K562 (cell line): ENCODE measurements at regions not wholly inside any gene's neighbourhood (a gene's known extent, or its start where the extent isn't known, plus 50 kb on each side); places are given as distances from the start of the nearest gene placed in this dataset.
"Not testable (repeated sequence)": the region's sequence is repeated elsewhere in the genome, so short reads cannot be mapped to it uniquely, and the experiment has no call there.

Experiments
- ATAC-seq: fragments of 200-7000 bp; cut with Tn5 transposase; 3 replicates; pipeline ENCODE4 v1.9.1; 2020; ENCODE audit warnings: moderate library complexity
- BruUV-seq: library from RNA; stranded (reverse); fragments of 400-500 nt; replicated peaks from 2 replicates; lab custom pipeline; 2021; lab: Mats Ljungman, UMichigan
- CTCF ChIA-PET: fragments of 300-600 bp; formaldehyde crosslinking; extraction: SDS; loops from one replicate; lab custom pipeline; 2021; ENCODE audit warnings: low intra/inter-chr PET ratio; lab: Yijun Ruan, JAX
- POLR2A ChIA-PET: fragments of 300-600, 350-650 bp; sonication (Branson Sonifier 250); formaldehyde crosslinking; extraction: SDS; loops from one replicate; lab custom pipeline; 2021; ENCODE audit warnings: antibody characterized with exemption, inconsistent platforms; lab: Yijun Ruan, JAX
- DNase-seq, 4 experiments: peaks; one replicate each; pipeline versions ENCODE4 v3.0.0 to v3.0.0-alpha.2; 2011 to 2018; ENCODE audit warnings: low spot score in 3 of 4, mixed read lengths in 3 of 4; ENCODE audit errors: extremely low read depth in 1 of 4
- FAIRE-seq: peaks from 2 replicates; lab custom pipeline; 2011; peaks lifted over from hg19 to GRCh38; lab: Jason Lieb, UNC
- H2AFZ ChIP-seq: 2 replicates; pipeline ENCODE4 v1.6.0; 2011; ENCODE audit warnings: low read depth, low read length, control low read depth, inconsistent platforms
- H3K27ac ChIP-seq: fragments of 200-600 bp; 3 replicates; pipeline ENCODE4 v1.8.0; 2011; ENCODE audit warnings: low read depth, mild to moderate bottlenecking, control low read depth, inconsistent platforms, low read length, moderate library complexity, mixed read lengths; ENCODE audit errors: extremely low read depth
- H3K27me3 ChIP-seq, 2 experiments: fragments of 300-600 bp in 1 of 2; 2 replicates in 1 of 2; 3 replicates in 1 of 2; pipeline versions ENCODE4 v1.6.0 to v1.8.0; 2011; ENCODE audit warnings: inconsistent platforms in 2 of 2, low read length in 2 of 2, mild to moderate bottlenecking in 1 of 2, mixed read lengths in 1 of 2, moderate library complexity in 1 of 2; ENCODE audit not compliant: control insufficient read depth in 2 of 2, insufficient read depth in 2 of 2
- H3K36me3 ChIP-seq: fragments of 300-600 bp; 3 replicates; pipeline ENCODE4 v1.8.0; 2011; ENCODE audit warnings: mild to moderate bottlenecking, low read length, inconsistent platforms; ENCODE audit not compliant: control insufficient read depth, insufficient read depth
- H3K4me1 ChIP-seq, 2 experiments: fragments of 200-600 bp in 1 of 2; replicated peaks in 1 of 2; 2 replicates in 1 of 2; 3 replicates in 1 of 2; pipeline versions ENCODE4 v1.5.1 to v1.8.0; 2011; ENCODE audit warnings: inconsistent platforms in 2 of 2, low read length in 2 of 2, mild to moderate bottlenecking in 1 of 2, mixed read lengths in 1 of 2, moderate library complexity in 1 of 2; ENCODE audit not compliant: control insufficient read depth in 2 of 2, insufficient read depth in 2 of 2
- H3K4me2 ChIP-seq: 2 replicates; pipeline ENCODE4 v1.6.1; 2011; ENCODE audit warnings: low read length, control low read depth, inconsistent platforms, mixed read lengths; ENCODE audit not compliant: insufficient read depth
- H3K4me3 ChIP-seq: fragments of 200-600 bp; sonication (generic), shearing (Covaris generic); 2 replicates; pipeline ENCODE4 v1.5.1; 2016; ENCODE audit warnings: control low read depth, inconsistent platforms
- H3K79me2 ChIP-seq: fragments of 200-600 bp; 3 replicates; pipeline ENCODE4 v1.8.0; 2011; ENCODE audit warnings: low read length, inconsistent platforms; ENCODE audit not compliant: control insufficient read depth, insufficient read depth
- H3K9ac ChIP-seq, 2 experiments: 2 replicates each; pipeline versions ENCODE4 v1.6.0 to v1.6.1; 2011; ENCODE audit warnings: low read depth in 2 of 2, low read length in 2 of 2, control low read depth in 1 of 2, inconsistent platforms in 1 of 2, mild to moderate bottlenecking in 1 of 2, mixed read lengths in 1 of 2; ENCODE audit not compliant: insufficient read depth in 1 of 2
- H3K9me1 ChIP-seq: one replicate; pipeline ENCODE4 v1.6.0; 2011; ENCODE audit warnings: inconsistent platforms, mild to moderate bottlenecking, low read length, moderate library complexity; ENCODE audit not compliant: control insufficient read depth, insufficient read depth
- H3K9me3 ChIP-seq: replicated peaks from 2 replicates; pipeline ENCODE4 v1.5.1; 2011; ENCODE audit warnings: low read depth, low read length, inconsistent platforms; ENCODE audit not compliant: control insufficient read depth, insufficient read depth
- H4K20me1 ChIP-seq: replicated peaks from 2 replicates; pipeline ENCODE4 v1.6.1; 2011; ENCODE audit warnings: low read length, inconsistent platforms, mixed read lengths; ENCODE audit not compliant: control insufficient read depth, insufficient read depth
- CTBP1 ChIP-seq: fragments of 450-650 bp; IDR thresholded peaks from 2 replicates; pipeline ENCODE4 v1.6.1; 2016; ENCODE audit warnings: borderline replicate concordance
- ESRRA ChIP-seq: fragments of 450-650 bp; IDR thresholded peaks from 2 replicates; pipeline ENCODE4 v1.6.1; 2014; ENCODE audit warnings: low read depth, mild to moderate bottlenecking, moderate library complexity, borderline replicate concordance
- KAT7 ChIP-seq: sonication (generic); formaldehyde crosslinking; IDR thresholded peaks from 2 replicates; pipeline ENCODE4 v1.8.0; 2022; ENCODE audit warnings: missing genetic modification reagents, mild to moderate bottlenecking, borderline replicate concordance
- L3MBTL2 ChIP-seq: fragments of 450-650 bp; IDR thresholded peaks from 2 replicates; pipeline ENCODE4 v1.6.1; 2016; ENCODE audit warnings: mild to moderate bottlenecking, moderate library complexity
- MTA1 ChIP-seq: fragments of 450-650 bp; IDR thresholded peaks from 2 replicates; pipeline ENCODE4 v1.6.1; 2017; ENCODE audit warnings: borderline replicate concordance
- RFX5 ChIP-seq: IDR thresholded peaks from 2 replicates; pipeline ENCODE4 v1.6.1; 2011; ENCODE audit warnings: low read depth, mild to moderate bottlenecking, improper control_type of control experiment, low read length
- SMARCE1 ChIP-seq: fragments of 450-650 bp; IDR thresholded peaks from 2 replicates; pipeline ENCODE4 v1.7.1; 2016; ENCODE audit warnings: mild to moderate bottlenecking
- SOX6 ChIP-seq: fragments of 450-650 bp; IDR thresholded peaks from 2 replicates; pipeline ENCODE4 v1.6.1; 2014; ENCODE audit warnings: mild to moderate bottlenecking
- WGBS: fragments of 100-300 bp; shearing (Covaris generic); methylation state at CpG from one replicate; pipeline ENCODE4 v1.1.6; 2016; ENCODE audit warnings: low coverage, mixed read lengths; ENCODE audit not compliant: insufficient coverage; ENCODE audit errors: missing lambda C conversion rate; 5-methylcytosine and 5-hydroxymethylcytosine counted together
- in situ Hi-C: fragments of 300-500 bp; cut with MboI; formaldehyde crosslinking; loops from 4 replicates; pipeline ENCODE4 v1.15.0; 2018; ENCODE audit warnings: inconsistent platforms, mixed read lengths
- intact Hi-C: fragments of 100-400 bp; cut with micrococcal nuclease; formaldehyde crosslinking; loops from 2 replicates; pipeline ENCODE4 v1.14.2; 2022

DNA sequence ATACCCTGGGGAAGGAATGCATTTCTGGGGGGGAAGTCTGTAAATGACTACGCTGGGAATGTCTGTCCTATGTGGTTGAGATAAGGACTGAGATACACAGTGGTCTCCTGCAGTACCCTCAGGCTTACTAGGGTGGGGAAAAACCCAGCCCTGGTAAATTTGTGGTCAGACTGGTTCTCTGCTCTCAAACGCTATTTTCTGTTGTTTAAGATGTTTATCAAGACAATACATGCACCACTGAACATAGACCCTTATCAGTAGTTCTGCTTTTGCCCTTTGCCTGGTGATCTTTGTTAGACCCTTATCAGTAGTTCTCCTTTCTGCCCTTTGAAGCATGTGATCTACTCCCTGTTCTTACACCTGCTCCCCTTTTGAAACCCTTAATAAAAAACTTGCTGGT lies 173.9 kb downstream of the SKIDA1 start:
- TF ChIP-seq MTA1 (peak; percentile 25; the same call in 1 of the 2 replicates), ESRRA (peak; percentile 47; the same call in 1 of the 2 replicates), CTBP1 (peak; percentile 52; the same call in 1 of the 2 replicates), SOX6 (peak; percentile 90), L3MBTL2 (0 out of 2 replicates have a peak, but pooled peaks have one; percentile 13), SMARCE1 (peak; percentile 64; the same call in 1 of the 2 replicates)
- H3K4me1 ChIP-seq, H3K79me2 ChIP-seq, FAIRE-seq, H4K20me1 ChIP-seq, POLR2A ChIA-PET, H3K4me2 ChIP-seq, ATAC-seq, H3K27ac ChIP-seq, H3K4me3 ChIP-seq, DNase-seq, intact Hi-C loops, H3K9me3 ChIP-seq, BruUV-seq, H3K36me3 ChIP-seq, H3K9me1 ChIP-seq, CTCF ChIA-PET, in situ Hi-C loops, H2AFZ ChIP-seq, H3K9ac ChIP-seq: not testable (repeated sequence)
- 3% methylated on average over 2 of the region's 2 CpGs for WGBS
- H3K27me3 ChIP-seq: peaks cover 6 to 24% of the 10 kb centered on the region in 2 experiments; a peak in 4 of 5 replicates

DNA sequence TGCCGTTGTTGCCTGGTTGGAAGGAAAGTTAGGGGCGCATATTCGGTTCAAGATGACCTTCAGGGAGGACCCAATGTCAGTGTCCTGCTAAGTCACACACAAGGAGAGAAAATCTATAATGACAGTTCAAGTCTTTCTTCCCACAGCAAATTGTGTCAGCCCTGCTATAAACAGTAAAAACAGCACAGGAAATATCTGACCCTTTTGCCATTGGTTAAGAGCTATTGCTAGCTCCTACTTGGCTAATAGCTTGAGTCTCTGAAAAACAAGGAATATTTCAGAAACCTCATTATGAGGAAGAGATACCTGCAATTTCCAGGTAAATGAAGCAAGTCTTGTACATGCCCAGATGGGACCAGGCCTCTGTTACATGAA lies 175.6 kb downstream of the SKIDA1 start:
- in situ Hi-C loops: no loop called here
- DNase-seq: no peak
- ChIA-PET POLR2A (interaction anchor here (0.6 to 1.2 kb wide), 2 partner anchors 15 to 27 kb away, joined by 3 read pairs; no protein-coding TSS in a partner anchor), CTCF (no interaction called here)
- FAIRE-seq: no peak
- no peaks in the 10 kb centered on the region for H3K9me3 ChIP-seq
- H3K9ac ChIP-seq: no peak overlapping the region
- H4K20me1 ChIP-seq: no peaks in the 10 kb centered on the region
- no peak overlapping the region for H3K4me3 ChIP-seq
- peaks cover 6 to 21% of the 10 kb centered on the region in 2 experiments; a peak in 4 of 5 replicates for H3K27me3 ChIP-seq
- no peak overlapping the region for H3K27ac ChIP-seq
- BruUV-seq: no TSS peak
- H3K4me2 ChIP-seq: no peak overlapping the region
- H3K36me3 ChIP-seq: no peaks in the 10 kb centered on the region
- no peaks in the 10 kb centered on the region for H3K9me1 ChIP-seq
- intact Hi-C loops: no loop called here
- H3K4me1 ChIP-seq: no peaks in the 10 kb centered on the region
- H3K79me2 ChIP-seq: no peaks in the 10 kb centered on the region
- TF ChIP-seq KAT7 (CRISPR knock-in tag) (no peak), RFX5 (no peak)
- no peak overlapping the region for H2AFZ ChIP-seq
- 36% methylated on average over 3 of the region's 3 CpGs for whole genome bisulfite sequencing
- no peak for ATAC-seq
